Neural cell (in vitro differentiated cells): ENCODE measurements at regions not wholly inside any gene's neighbourhood (a gene's known extent, or its start where the extent isn't known, plus 50 kb on each side); places are given as distances from the start of the nearest gene placed in this dataset.

Experiments used
- H2AFZ ChIP-seq: fragments of 200-600, 300-800 bp; sonication (generic), shearing (Covaris generic); 2 replicates; pipeline ENCODE4 v1.6.0; 2014; ENCODE audit warnings: low read depth, mild to moderate bottlenecking, antibody characterized with exemption, low read length, moderate library complexity
- H3F3A ChIP-seq: fragments of 200-600 bp; shearing (Covaris generic); 2 replicates; pipeline ENCODE4 v1.6.1; 2016; ENCODE audit warnings: mild to moderate bottlenecking, moderate library complexity, mixed read lengths, antibody characterized with exemption, low read length; ENCODE audit not compliant: insufficient read depth, poor library complexity, severe bottlenecking
- H3K27ac ChIP-seq: fragments of 200-600, 300-800 bp; sonication (generic), shearing (Covaris generic); 2 replicates; pipeline ENCODE4 v1.5.1; 2014; ENCODE audit warnings: mild to moderate bottlenecking, low read length, moderate library complexity
- H3K27me3 ChIP-seq: fragments of 300-800, 200-600 bp; sonication (generic), shearing (Covaris generic); 2 replicates; pipeline ENCODE4 v1.6.0; 2014; ENCODE audit warnings: mild to moderate bottlenecking, low read depth, low read length, moderate library complexity; ENCODE audit not compliant: insufficient read depth
- H3K36me3 ChIP-seq: fragments of 300-800, 200-600 bp; sonication (generic), shearing (Covaris generic); 2 replicates; pipeline ENCODE4 v1.5.1; 2014; ENCODE audit warnings: mild to moderate bottlenecking, antibody characterized with exemption, low read length, moderate library complexity; ENCODE audit not compliant: insufficient read depth
- H3K4me2 ChIP-seq: fragments of 300-800, 200-600 bp; sonication (generic), shearing (Covaris generic); 2 replicates; pipeline ENCODE4 v1.6.0; 2014; ENCODE audit warnings: mild to moderate bottlenecking, low read length
- H3K4me3 ChIP-seq: fragments of 300-800, 200-600 bp; sonication (generic), shearing (Covaris generic); 2 replicates; pipeline ENCODE4 v1.5.1; 2014; ENCODE audit warnings: mild to moderate bottlenecking, low read length, moderate library complexity
- H3K79me2 ChIP-seq: fragments of 200-600 bp; shearing (Covaris generic); replicated peaks from 2 replicates; pipeline ENCODE4 v1.6.0; 2014; ENCODE audit warnings: mild to moderate bottlenecking, low read length, moderate library complexity; ENCODE audit not compliant: insufficient read depth
- H3K9ac ChIP-seq: fragments of 300-800, 200-600 bp; sonication (generic), shearing (Covaris generic); 2 replicates; pipeline ENCODE4 v1.6.1; 2016; ENCODE audit warnings: mild to moderate bottlenecking, low read length, mixed read lengths
- H3K9me2 ChIP-seq: fragments of 200-600 bp; shearing (Covaris generic); 2 replicates; pipeline ENCODE4 v1.6.1; 2016; ENCODE audit warnings: mild to moderate bottlenecking, low read length, mixed read lengths; ENCODE audit not compliant: insufficient read depth
- H3K9me3 ChIP-seq: fragments of 200-600, 300-800 bp; sonication (generic), shearing (Covaris generic); 2 replicates; pipeline ENCODE4 v1.6.1; 2016; ENCODE audit warnings: mild to moderate bottlenecking, mixed run types, low read length, moderate library complexity, mixed read lengths
- H4K20me1 ChIP-seq: fragments of 200-600 bp; shearing (Covaris generic); 2 replicates; pipeline ENCODE4 v1.6.1; 2016; ENCODE audit warnings: mild to moderate bottlenecking, mixed run types; ENCODE audit not compliant: insufficient read depth
- CTCF ChIP-seq: fragments of 450-650 bp; IDR thresholded peaks from 2 replicates; pipeline ENCODE4 v1.5.1; 2014; ENCODE audit warnings: antibody characterized with exemption, mild to moderate bottlenecking, moderate library complexity; ENCODE audit not compliant: poor library complexity, severe bottlenecking
- EP300 ChIP-seq: fragments of 450-650 bp; conservative IDR thresholded peaks from 2 replicates; pipeline ENCODE4 v1.6.1; 2014; ENCODE audit warnings: antibody characterized with exemption, mild to moderate bottlenecking, moderate library complexity; ENCODE audit not compliant: poor library complexity, severe bottlenecking
- EZH2 ChIP-seq: fragments of 200-600, 300-800 bp; shearing (Covaris generic), sonication (generic); IDR thresholded peaks from 2 replicates; pipeline ENCODE4 v1.6.1; 2014; ENCODE audit warnings: antibody characterized with exemption, low read length, borderline replicate concordance, mild to moderate bottlenecking; ENCODE audit not compliant: insufficient read depth, poor library complexity, severe bottlenecking
- MXI1 ChIP-seq: fragments of 450-650 bp; conservative IDR thresholded peaks from 2 replicates; pipeline ENCODE4 v1.6.1; 2014; ENCODE audit warnings: antibody characterized with exemption, mild to moderate bottlenecking; ENCODE audit not compliant: poor library complexity, severe bottlenecking
- POLR2AphosphoS5 ChIP-seq: IDR thresholded peaks from 2 replicates; pipeline ENCODE4 v1.6.1; 2012
- RAD21 ChIP-seq: fragments of 450-650 bp; conservative IDR thresholded peaks from 2 replicates; pipeline ENCODE4 v1.6.1; 2014; ENCODE audit warnings: antibody characterized with exemption, mild to moderate bottlenecking, moderate library complexity
- SMC3 ChIP-seq: fragments of 450-650 bp; conservative IDR thresholded peaks from 2 replicates; pipeline ENCODE4 v1.6.1; 2014; ENCODE audit warnings: antibody characterized with exemption, mild to moderate bottlenecking, moderate library complexity; ENCODE audit not compliant: poor library complexity
- TAF1 ChIP-seq: IDR thresholded peaks from 2 replicates; pipeline ENCODE4 v1.6.1; 2012; ENCODE audit warnings: low read depth
- TF ChIP-seq, protein P1 (sequence below): IDR thresholded peaks from 2 replicates; pipeline ENCODE4 v1.6.1; 2012; ENCODE audit warnings: borderline replicate concordance

DNA sequence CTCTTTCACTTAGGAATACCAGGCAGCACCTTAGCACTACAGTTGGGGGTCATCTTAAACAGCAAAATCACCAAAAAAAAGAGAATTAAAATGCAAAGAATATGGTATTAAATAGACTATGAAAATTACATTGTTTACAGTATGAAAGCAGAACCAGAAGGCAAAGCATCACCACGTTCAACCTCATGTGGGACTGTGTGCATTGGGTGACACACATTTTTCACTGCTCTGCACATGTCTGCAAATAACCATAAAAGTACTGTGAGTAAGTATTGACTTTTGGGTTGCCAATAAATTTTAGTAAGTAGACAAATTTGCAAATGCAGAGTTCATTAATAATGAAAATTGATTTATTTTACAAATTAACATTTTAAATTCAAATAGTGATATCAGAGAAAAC, 232.1 kb upstream of the ZWINT start:
- H4K20me1 ChIP-seq = no peaks in the 10 kb centered on the region
- no peaks in the 10 kb centered on the region for H3K27me3 ChIP-seq
- no peak overlapping the region for H3K9ac ChIP-seq
- no peak overlapping the region for H2AFZ ChIP-seq
- no peaks in the 10 kb centered on the region for H3K79me2 ChIP-seq
- H3K9me2 ChIP-seq = peaks cover 4% of the 10 kb centered on the region
- TF ChIP-seq, protein P1, sequence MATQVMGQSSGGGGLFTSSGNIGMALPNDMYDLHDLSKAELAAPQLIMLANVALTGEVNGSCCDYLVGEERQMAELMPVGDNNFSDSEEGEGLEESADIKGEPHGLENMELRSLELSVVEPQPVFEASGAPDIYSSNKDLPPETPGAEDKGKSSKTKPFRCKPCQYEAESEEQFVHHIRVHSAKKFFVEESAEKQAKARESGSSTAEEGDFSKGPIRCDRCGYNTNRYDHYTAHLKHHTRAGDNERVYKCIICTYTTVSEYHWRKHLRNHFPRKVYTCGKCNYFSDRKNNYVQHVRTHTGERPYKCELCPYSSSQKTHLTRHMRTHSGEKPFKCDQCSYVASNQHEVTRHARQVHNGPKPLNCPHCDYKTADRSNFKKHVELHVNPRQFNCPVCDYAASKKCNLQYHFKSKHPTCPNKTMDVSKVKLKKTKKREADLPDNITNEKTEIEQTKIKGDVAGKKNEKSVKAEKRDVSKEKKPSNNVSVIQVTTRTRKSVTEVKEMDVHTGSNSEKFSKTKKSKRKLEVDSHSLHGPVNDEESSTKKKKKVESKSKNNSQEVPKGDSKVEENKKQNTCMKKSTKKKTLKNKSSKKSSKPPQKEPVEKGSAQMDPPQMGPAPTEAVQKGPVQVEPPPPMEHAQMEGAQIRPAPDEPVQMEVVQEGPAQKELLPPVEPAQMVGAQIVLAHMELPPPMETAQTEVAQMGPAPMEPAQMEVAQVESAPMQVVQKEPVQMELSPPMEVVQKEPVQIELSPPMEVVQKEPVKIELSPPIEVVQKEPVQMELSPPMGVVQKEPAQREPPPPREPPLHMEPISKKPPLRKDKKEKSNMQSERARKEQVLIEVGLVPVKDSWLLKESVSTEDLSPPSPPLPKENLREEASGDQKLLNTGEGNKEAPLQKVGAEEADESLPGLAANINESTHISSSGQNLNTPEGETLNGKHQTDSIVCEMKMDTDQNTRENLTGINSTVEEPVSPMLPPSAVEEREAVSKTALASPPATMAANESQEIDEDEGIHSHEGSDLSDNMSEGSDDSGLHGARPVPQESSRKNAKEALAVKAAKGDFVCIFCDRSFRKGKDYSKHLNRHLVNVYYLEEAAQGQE = no peak
- TF ChIP-seq TAF1 (no peak), POLR2AphosphoS5 (no peak), EZH2 (no peak), RAD21 (no peak), MXI1 (no peak), CTCF (no peak), EP300 (no peak), SMC3 (no peak)
- no peaks in the 10 kb centered on the region for H3F3A ChIP-seq
- H3K27ac ChIP-seq = no peak overlapping the region
- H3K9me3 ChIP-seq = no peaks in the 10 kb centered on the region
- H3K4me2 ChIP-seq = no peak overlapping the region
- H3K36me3 ChIP-seq = no peaks in the 10 kb centered on the region
- H3K4me3 ChIP-seq = no peak overlapping the region

- no peaks in the 10 kb centered on the region for H3K79me2 ChIP-seq
- TF ChIP-seq SMC3 (no peak), EP300 (no peak), POLR2AphosphoS5 (no peak), EZH2 (no peak), CTCF (no peak), RAD21 (no peak), TAF1 (no peak), MXI1 (no peak)
- TF ChIP-seq, protein P1 = no peak
- H3K27ac ChIP-seq = no peak overlapping the region
- no peaks in the 10 kb centered on the region for H4K20me1 ChIP-seq
- no peaks in the 10 kb centered on the region for H3K27me3 ChIP-seq
- no peaks in the 10 kb centered on the region for H3F3A ChIP-seq
- no peak overlapping the region for H3K4me3 ChIP-seq
- no peak overlapping the region for H2AFZ ChIP-seq
- H3K9me2 ChIP-seq = peaks cover 1% of the 10 kb centered on the region
- no peak overlapping the region for H3K4me2 ChIP-seq
- H3K9me3 ChIP-seq = no peaks in the 10 kb centered on the region
- H3K36me3 ChIP-seq = no peaks in the 10 kb centered on the region
- no peak overlapping the region for H3K9ac ChIP-seq
These were observed 225.4 kb upstream of the ZWINT start for GRCh38 chr10:56586461-56586891.
